AG10803 (cell line): ENCODE measurements at regions not wholly inside any gene's neighbourhood (a gene's known extent, or its start where the extent isn't known, plus 50 kb on each side); places are given as distances from the start of the nearest gene placed in this dataset.

Source experiments
- DNase-seq: peaks from one replicate; pipeline ENCODE4 v3.0.0; 2010; ENCODE audit warnings: low read depth
- H3K4me3 ChIP-seq: 2 replicates; pipeline ENCODE4 v1.5.1; 2011; ENCODE audit warnings: mild to moderate bottlenecking, low read length, control low read depth
- TF ChIP-seq, protein P1 (sequence below): conservative IDR thresholded peaks from 2 replicates; pipeline ENCODE4 v1.5.1; 2011; ENCODE audit warnings: mild to moderate bottlenecking, low read length, control low read depth, inconsistent platforms

DNA sequence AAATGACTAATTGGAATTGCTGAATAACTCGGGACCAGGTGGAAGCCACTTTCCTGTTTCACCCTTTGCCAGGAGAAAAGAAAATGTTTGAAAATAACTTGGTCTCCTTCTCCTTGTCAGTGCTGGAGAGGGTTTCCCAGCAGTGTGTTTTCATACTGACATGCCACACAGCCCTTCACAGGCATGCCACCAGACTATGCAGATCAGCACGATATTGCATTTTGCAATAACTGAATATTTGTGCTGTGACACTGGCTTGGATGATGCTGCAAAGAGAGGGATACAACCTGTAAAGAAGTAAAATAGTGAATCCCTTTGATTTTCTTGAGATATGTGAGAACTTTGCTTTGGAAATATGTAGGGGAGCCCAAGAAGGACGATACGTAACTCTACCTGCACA is 200.0 kb upstream of the NAV2 start:
- no peak for DNase-seq
- no peak overlapping the region for H3K4me3 ChIP-seq
- TF ChIP-seq, protein P1, sequence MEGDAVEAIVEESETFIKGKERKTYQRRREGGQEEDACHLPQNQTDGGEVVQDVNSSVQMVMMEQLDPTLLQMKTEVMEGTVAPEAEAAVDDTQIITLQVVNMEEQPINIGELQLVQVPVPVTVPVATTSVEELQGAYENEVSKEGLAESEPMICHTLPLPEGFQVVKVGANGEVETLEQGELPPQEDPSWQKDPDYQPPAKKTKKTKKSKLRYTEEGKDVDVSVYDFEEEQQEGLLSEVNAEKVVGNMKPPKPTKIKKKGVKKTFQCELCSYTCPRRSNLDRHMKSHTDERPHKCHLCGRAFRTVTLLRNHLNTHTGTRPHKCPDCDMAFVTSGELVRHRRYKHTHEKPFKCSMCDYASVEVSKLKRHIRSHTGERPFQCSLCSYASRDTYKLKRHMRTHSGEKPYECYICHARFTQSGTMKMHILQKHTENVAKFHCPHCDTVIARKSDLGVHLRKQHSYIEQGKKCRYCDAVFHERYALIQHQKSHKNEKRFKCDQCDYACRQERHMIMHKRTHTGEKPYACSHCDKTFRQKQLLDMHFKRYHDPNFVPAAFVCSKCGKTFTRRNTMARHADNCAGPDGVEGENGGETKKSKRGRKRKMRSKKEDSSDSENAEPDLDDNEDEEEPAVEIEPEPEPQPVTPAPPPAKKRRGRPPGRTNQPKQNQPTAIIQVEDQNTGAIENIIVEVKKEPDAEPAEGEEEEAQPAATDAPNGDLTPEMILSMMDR: no peak

DNA sequence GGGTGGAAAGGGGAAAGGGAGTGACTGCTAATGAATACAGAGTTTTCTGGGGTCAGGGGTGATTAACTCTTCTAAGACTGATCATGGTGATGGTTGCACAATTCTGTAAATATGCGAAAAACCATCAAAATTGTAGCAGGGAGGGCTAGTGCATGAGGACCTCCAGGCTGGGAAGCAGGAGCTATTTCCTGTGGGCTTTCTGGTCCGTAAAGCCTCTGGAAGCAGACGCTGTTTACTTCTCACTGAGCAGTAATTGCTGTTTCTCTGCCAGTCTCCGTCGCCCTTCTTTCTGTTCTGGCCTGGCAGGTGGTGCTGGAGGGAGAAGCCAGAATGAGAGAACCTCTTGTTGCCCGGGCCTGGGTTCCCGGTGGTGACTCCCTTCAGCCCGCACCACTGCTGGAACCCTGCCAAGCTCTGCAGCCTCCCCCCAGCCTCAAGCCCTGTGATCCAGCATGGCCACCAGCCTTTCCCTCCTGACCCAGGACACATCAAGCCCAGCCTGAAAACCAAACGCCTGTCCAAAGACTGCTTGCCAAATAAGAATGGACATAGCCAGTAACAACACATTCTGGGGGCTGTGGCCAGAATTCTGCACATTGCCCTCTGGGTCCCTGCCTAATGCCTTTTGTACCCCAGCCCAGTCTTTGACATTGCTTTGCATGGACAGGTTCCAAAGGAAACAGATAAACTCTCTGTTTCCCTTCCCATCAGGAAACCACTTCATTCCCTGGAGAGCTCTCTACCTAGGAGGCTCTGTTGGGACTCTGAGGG is 201.0 kb upstream of the NAV2 start:
- DNase-seq: no peak
- H3K4me3 ChIP-seq: no peak overlapping the region
- TF ChIP-seq, protein P1: no peak

DNA sequence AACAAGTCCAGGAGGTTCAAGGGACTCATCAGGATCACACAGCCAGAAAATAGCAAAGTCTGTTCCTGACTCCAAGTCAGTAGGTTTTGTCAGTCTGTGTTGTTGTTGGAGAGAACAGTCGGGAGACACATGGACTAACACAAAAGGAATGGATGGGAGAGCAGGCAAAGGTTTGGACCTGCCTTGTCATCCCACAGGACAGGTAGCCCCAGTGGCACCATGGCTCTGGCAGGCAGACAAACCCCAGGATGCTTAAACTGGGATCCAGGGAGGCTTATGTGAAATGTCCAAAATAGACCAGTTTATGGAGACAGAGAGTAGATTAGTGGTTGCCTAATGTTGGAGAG is 201.6 kb upstream of the NAV2 start:
- DNase-seq: no peak
- TF ChIP-seq, protein P1: no peak
- H3K4me3 ChIP-seq: no peak overlapping the region

DNA sequence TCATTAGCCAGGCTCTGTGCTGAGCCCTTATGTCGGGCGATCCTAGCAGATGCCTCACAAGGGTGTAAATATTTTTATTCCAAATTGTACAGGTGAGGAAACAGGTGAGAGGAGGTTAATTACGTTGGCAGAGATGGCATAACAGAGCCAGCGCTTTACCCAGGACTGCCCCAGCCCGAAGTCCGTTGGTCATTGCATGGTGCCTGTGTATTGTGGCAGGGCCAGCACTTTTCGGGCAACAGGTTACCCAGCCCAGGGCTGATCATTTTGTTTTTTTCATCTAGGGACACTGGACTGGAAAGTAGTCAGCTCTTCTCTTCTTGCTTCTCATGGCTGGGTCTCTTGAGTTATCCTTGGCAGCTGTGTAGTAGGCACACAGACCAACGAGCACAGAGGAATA is 202.2 kb upstream of the NAV2 start:
- DNase-seq: no peak
- H3K4me3 ChIP-seq: no peak overlapping the region
- TF ChIP-seq, protein P1: no peak

DNA sequence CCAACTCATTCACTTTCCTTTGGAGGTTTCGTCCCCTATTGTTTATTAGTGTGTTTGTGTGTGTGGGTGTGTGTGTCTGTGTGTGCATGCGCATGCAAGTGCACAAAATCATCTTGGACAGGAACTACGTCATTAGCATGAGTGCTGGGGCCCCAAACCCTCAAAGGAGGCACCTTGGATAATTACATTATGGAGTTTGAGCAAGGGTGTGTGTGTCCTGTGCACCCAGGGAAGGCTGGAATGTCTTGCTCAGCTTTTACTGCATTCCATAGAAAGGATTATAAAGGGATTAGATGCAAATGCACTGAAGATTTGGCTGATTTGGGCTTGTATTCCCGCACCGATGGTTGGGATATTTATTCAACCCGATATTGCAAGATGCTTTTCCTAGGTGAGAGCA is 203.4 kb upstream of the NAV2 start:
- TF ChIP-seq, protein P1: no peak
- no peak for DNase-seq
- H3K4me3 ChIP-seq: no peak overlapping the region

DNA sequence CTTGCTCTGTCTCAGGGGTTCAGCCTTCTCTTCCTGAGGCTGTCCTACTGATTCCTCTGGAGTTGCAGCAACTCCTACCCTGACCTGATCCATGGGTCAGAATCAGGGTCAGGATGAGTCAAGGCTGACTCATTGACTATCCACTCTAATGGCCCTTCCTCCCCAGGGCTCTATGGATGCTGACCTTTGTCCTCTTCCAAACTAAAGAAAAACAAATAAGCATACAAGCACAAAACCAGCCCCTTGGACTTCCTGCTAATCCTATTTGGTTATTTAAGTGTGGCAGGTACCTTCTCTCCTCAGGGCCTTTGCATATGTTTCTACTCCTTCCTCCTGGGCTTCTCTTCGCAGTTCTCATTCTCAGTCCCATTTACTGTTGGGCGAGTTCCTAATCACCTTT is 204.5 kb upstream of the NAV2 start:
- TF ChIP-seq, protein P1: no peak
- H3K4me3 ChIP-seq: no peak overlapping the region
- DNase-seq: no peak

DNA sequence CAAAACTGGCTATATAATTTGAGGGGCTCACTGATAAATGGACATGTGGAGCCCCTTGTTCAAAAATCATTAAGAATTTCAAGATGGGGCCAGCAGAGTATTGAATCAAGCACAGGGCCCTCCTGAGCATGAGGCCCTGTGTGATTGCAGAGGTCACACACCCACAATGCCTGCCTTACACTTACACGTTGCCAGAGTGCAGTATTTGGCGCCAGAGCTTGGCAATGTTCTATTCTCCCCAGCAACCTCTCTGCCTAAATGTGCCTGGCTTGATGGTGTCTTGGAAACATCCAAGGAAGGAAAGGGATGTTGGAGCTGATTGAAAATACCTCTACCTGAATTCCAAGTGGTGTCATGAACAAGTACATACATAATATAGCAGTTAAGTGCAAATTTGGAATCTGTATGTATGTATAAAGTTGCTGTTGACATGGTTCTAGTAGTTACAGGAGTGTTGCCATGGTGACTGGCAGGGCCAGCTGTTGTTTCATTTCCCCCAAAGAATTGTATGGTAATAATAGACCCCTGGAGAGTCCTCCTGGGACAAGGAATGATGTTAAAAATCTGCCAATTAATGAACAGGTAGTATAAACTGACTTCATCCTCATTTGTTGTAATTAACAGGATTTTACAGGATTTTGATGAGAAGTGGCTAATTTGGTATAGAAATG is 205.7 kb upstream of the NAV2 start:
- no peak overlapping the region for H3K4me3 ChIP-seq
- DNase-seq: no peak
- TF ChIP-seq, protein P1: no peak
